ENCODE measurements at regions not wholly inside any gene's neighbourhood (a gene's known extent, or its start where the extent isn't known, plus 50 kb on each side); places are given as distances from the start of the nearest gene placed in this dataset.

DNA sequence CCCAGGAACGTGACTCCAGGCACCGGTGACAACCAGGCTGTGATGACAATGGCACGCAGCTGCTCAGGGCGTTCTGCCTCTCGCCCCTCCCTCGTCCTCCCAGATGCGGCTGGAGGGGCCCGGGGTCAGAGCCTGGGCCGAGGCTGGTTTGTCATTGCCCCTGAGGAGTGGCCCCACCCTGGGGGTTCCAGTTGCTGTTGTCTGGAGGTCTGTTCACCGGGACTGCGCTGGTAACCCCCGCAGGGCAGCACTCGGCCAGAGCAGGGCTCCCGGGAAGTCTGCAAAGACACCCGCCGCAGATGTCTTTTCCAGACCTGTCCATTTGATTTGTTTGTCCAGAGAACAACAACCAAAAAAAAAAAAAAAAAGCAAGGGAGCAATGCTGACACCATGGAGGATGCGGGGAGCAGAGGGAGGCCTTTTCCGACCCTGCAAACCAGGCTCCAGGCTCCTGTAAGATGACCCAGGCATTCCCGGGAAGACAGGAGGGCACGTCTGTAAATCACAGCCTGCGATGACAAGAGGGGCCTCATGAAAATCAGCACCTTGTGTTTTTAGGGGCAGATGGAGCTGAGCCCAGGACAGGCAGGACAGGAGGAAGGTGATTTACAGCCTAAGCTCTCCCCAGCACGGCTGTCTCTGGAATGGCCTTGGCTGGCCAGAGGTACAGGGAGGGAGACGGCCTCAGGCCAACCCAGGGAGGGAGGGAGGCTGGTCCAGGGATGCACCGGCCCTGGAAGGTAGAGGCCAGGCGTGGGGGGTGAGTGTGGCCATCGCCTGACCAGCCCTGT, 189.3 kb downstream of the ERMARD start:
- ChIA-PET POLR2A (ENCODE audit: low non-redundant PET) (no interaction called here), CTCF (no interaction called here)
- H3K36me3 ChIP-seq (ENCODE audit: insufficient read depth, low read length, poor library complexity, severe bottlenecking), result no peaks in the 10 kb centered on the region
- intact Hi-C loops (cut with micrococcal nuclease; ENCODE audit: unreplicated experiment), result loop anchor here (10.0 kb wide), 1 partner anchor 354 kb away; the partner anchor contains the start of gene DLL1
- no peaks in the 10 kb centered on the region for H3K9me3 ChIP-seq (ENCODE audit: low read depth, low read length, poor library complexity, severe bottlenecking)
- H3K4me3 ChIP-seq (ENCODE audit: low read depth, low read length, poor library complexity, severe bottlenecking), result no peak overlapping the region
- DNase-seq (ENCODE audit: low spot score), result no peak
- BruUV-seq (replicated peaks), result no TSS peak
- no peak for TF ChIP-seq EZH2 (IDR thresholded peaks at IDR 0.05; ENCODE audit: borderline replicate concordance, low read depth, low read length, poor library complexity, severe bottlenecking)
- TF ChIP-seq, protein P1, sequence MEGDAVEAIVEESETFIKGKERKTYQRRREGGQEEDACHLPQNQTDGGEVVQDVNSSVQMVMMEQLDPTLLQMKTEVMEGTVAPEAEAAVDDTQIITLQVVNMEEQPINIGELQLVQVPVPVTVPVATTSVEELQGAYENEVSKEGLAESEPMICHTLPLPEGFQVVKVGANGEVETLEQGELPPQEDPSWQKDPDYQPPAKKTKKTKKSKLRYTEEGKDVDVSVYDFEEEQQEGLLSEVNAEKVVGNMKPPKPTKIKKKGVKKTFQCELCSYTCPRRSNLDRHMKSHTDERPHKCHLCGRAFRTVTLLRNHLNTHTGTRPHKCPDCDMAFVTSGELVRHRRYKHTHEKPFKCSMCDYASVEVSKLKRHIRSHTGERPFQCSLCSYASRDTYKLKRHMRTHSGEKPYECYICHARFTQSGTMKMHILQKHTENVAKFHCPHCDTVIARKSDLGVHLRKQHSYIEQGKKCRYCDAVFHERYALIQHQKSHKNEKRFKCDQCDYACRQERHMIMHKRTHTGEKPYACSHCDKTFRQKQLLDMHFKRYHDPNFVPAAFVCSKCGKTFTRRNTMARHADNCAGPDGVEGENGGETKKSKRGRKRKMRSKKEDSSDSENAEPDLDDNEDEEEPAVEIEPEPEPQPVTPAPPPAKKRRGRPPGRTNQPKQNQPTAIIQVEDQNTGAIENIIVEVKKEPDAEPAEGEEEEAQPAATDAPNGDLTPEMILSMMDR (conservative IDR thresholded peaks at IDR 0.05; ENCODE audit: low read depth, low read length), result no peak
- no peaks in the 10 kb centered on the region for H3K4me1 ChIP-seq (ENCODE audit: insufficient read depth, low read length, poor library complexity, severe bottlenecking)
- H3K27ac ChIP-seq (ENCODE audit: low read depth, low read length, poor library complexity, severe bottlenecking), result no peak overlapping the region
- H3K27me3 ChIP-seq (replicated peaks; ENCODE audit: insufficient read depth, low read depth, low read length, poor library complexity), result no peaks in the 10 kb centered on the region

DNA sequence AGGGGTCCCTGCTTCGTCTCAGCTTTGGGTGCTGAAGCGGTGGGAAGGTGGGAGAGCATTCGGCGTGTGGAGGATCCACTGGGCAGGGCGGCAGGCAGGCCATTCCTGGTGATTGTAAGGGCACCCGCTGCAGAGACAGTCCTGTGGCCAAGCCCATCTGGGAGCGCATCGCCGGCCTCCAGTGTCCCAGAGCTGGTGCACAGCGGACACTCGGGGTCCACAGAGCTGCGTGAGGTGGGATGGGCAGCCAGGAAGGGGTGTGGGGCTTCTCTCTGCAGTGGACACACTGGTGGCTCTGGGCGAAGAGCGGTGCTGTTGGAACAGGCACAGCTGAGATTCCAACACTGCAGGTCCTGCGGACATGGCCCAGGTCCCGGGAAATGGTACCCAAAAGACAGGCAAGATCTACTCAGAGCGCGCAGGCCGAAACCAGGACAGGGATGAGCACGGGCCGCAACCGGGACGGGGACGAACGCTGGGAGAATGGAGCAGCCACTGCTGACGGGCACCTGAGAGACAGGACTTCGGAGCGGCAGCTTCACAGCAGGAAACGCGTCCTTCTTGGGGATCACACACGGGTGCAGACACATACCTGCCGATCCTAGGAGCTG, 188.2 kb downstream of the ERMARD start:
- ChIA-PET POLR2A (ENCODE audit: low non-redundant PET) (no interaction called here), CTCF (no interaction called here)
- Histone ChIP-seq H3K27ac (ENCODE audit: low read depth, low read length, poor library complexity, severe bottlenecking) (no peak overlapping the region), H3K9me3 (ENCODE audit: low read depth, low read length, poor library complexity, severe bottlenecking) (no peaks in the 10 kb centered on the region), H3K27me3 (replicated peaks; ENCODE audit: insufficient read depth, low read depth, low read length, poor library complexity) (no peaks in the 10 kb centered on the region), H3K36me3 (ENCODE audit: insufficient read depth, low read length, poor library complexity, severe bottlenecking) (no peaks in the 10 kb centered on the region), H3K4me3 (ENCODE audit: low read depth, low read length, poor library complexity, severe bottlenecking) (no peak overlapping the region), H3K4me1 (ENCODE audit: insufficient read depth, low read length, poor library complexity, severe bottlenecking) (no peaks in the 10 kb centered on the region)
- TF ChIP-seq, protein P1 (conservative IDR thresholded peaks at IDR 0.05; ENCODE audit: low read depth, low read length), result no peak
- no peak for TF ChIP-seq EZH2 (IDR thresholded peaks at IDR 0.05; ENCODE audit: borderline replicate concordance, low read depth, low read length, poor library complexity, severe bottlenecking)
- no peak for DNase-seq (ENCODE audit: low spot score)
- intact Hi-C loops (cut with micrococcal nuclease; ENCODE audit: unreplicated experiment), result loop anchor here (10.0 kb wide), 1 partner anchor 355 kb away; the partner anchor contains the start of gene DLL1
- no TSS peak for BruUV-seq (replicated peaks)

- ChIA-PET CTCF (no interaction called here), POLR2A (ENCODE audit: low non-redundant PET) (no interaction called here)
- no peak overlapping the region for H3K27ac ChIP-seq (ENCODE audit: low read depth, low read length, poor library complexity, severe bottlenecking)
- no peaks in the 10 kb centered on the region for H3K36me3 ChIP-seq (ENCODE audit: insufficient read depth, low read length, poor library complexity, severe bottlenecking)
- BruUV-seq (replicated peaks), result no TSS peak
- H3K4me3 ChIP-seq (ENCODE audit: low read depth, low read length, poor library complexity, severe bottlenecking), result no peak overlapping the region
- TF ChIP-seq, protein P1 (conservative IDR thresholded peaks at IDR 0.05; ENCODE audit: low read depth, low read length), result no peak
- TF ChIP-seq EZH2 (IDR thresholded peaks at IDR 0.05; ENCODE audit: borderline replicate concordance, low read depth, low read length, poor library complexity, severe bottlenecking), result no peak
- intact Hi-C loops (cut with micrococcal nuclease; ENCODE audit: unreplicated experiment), result no loop called here
- H3K9me3 ChIP-seq (ENCODE audit: low read depth, low read length, poor library complexity, severe bottlenecking), result no peaks in the 10 kb centered on the region
- DNase-seq (ENCODE audit: low spot score), result no peak
- H3K4me1 ChIP-seq (ENCODE audit: insufficient read depth, low read length, poor library complexity, severe bottlenecking), result no peaks in the 10 kb centered on the region
- no peaks in the 10 kb centered on the region for H3K27me3 ChIP-seq (replicated peaks; ENCODE audit: insufficient read depth, low read depth, low read length, poor library complexity)
Observed at GRCh38 chr6:169938731-169939130, 187.3 kb downstream of the ERMARD start.
